ENCODE measurements at regions not wholly inside any gene's neighbourhood (a gene's known extent, or its start where the extent isn't known, plus 50 kb on each side); places are given as distances from the start of the nearest gene placed in this dataset.

DNA sequence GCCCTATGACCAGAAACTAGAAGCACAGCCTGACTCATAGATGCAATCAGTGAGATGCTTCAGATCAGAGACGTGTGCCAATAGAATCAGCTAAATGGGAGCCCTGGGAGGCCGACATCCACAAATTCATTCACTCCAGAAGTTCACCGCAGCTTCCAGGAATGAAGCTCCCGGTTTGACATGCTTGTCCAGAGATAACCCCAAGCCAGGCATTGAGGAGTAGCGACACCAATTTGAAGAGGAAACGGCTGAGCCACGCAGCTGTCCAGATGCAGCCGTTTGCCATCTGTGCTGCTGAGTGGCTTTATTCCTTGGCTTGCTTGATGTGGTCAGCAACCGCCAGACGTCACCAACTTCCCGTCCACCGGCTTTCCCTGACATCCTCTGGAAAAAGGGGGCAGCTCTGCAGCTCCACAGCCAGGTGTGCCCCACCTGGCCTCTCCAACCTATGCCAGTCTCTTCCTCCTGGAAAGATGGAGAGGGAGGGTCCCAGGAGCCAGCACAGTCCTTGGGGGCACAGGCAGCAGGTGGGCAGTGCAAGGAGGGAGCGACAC, 123.9 kb upstream of the OPCML start:
- no peak overlapping the region for H3K56ac ChIP-seq (ENCODE audit: extremely low read depth, insufficient read depth, low read length)
- intact Hi-C loops (cut with micrococcal nuclease) (no loop called here), in situ Hi-C loops (cut with MboI; ENCODE audit: low sequenced_read_pairs) (no loop called here), dilution Hi-C loops (cut with HindIII; ENCODE audit: low sequenced_read_pairs, unreplicated experiment) (no loop called here)
- H3K18ac ChIP-seq (ENCODE audit: low read depth, low read length), result no peak overlapping the region
- no peak overlapping the region for H3K4ac ChIP-seq (ENCODE audit: low read depth, low read length)
- no peak overlapping the region for H4K8ac ChIP-seq (ENCODE audit: low read depth in 2 of 2, low read length in 2 of 2)
- H4K91ac ChIP-seq (ENCODE audit: insufficient read depth, low read depth, low read length), result no peak overlapping the region
- no peak overlapping the region for H3K9ac ChIP-seq (ENCODE audit: low read depth, low read length)
- H4K5ac ChIP-seq (ENCODE audit: low read depth, low read length), result no peak overlapping the region
- DNase-seq (no peak), ATAC-seq (ENCODE audit: low read depth) (no peak)
- H2AK5ac ChIP-seq (ENCODE audit: low read depth, low read length), result no peak overlapping the region
- no peaks in the 10 kb centered on the region for H3K4me1 ChIP-seq (ENCODE audit: control insufficient read depth, insufficient read depth, low read length)
- H3K4me3 ChIP-seq (ENCODE audit: insufficient read depth, low read depth, low read length), result no peak overlapping the region
- POLR2A ChIA-PET (ENCODE audit: unreplicated experiment), result no interaction called here
- no TSS peak for BruUV-seq (replicated peaks)
- no peak overlapping the region for H2BK20ac ChIP-seq (ENCODE audit: low read depth, low read length)
- H3K27me3 ChIP-seq (ENCODE audit: control insufficient read depth, insufficient read depth, low read length), result no peaks in the 10 kb centered on the region
- WGBS, 2 experiments (ENCODE audit: extremely low coverage in 2 of 2, insufficient read length in 1 of 2), result 39% methylated on average over 4 of the region's 13 CpGs; no CpG with 5 or more reads in 1 of the 2 experiments
- no peak overlapping the region for H2AFZ ChIP-seq (replicated peaks; ENCODE audit: low read length, poor library complexity)
- H3K4me2 ChIP-seq (ENCODE audit: low read depth, low read length), result no peak overlapping the region
- no peaks in the 10 kb centered on the region for H3K36me3 ChIP-seq (ENCODE audit: control insufficient read depth, insufficient read depth, low read length)
- no peaks in the 10 kb centered on the region for H4K20me1 ChIP-seq (ENCODE audit: insufficient read depth, low read length)
- CTCF ChIA-PET, result no interaction called here
- H2AK9ac ChIP-seq (replicated peaks; ENCODE audit: low read depth, low read length, poor library complexity), result no peak overlapping the region
- H3K14ac ChIP-seq (replicated peaks; ENCODE audit: low read depth, low read length), result no peak overlapping the region
- no peak overlapping the region for H2BK15ac ChIP-seq (ENCODE audit: low read depth, low read length)
- TF ChIP-seq MAZ (IDR thresholded peaks at IDR 0.05; ENCODE audit: borderline replicate concordance, low read depth, low read length) (no peak), CEBPB (IDR thresholded peaks at IDR 0.05; ENCODE audit: low read depth, low read length) (no peak), BHLHE40 (IDR thresholded peaks at IDR 0.05; ENCODE audit: low read depth, low read length) (no peak), USF2 (IDR thresholded peaks at IDR 0.05; ENCODE audit: low read depth, low read length) (no peak), FOS (IDR thresholded peaks at IDR 0.05; ENCODE audit: low read depth, low read length) (no peak), NFE2L2 (IDR thresholded peaks at IDR 0.05; ENCODE audit: low read depth, low read length) (no peak), RFX5 (IDR thresholded peaks at IDR 0.05; ENCODE audit: low read depth, low read length) (no peak), MXI1 (IDR thresholded peaks at IDR 0.05; ENCODE audit: borderline replicate concordance, low read depth, low read length) (no peak), RAD21 (IDR thresholded peaks at IDR 0.05; ENCODE audit: low read length) (no peak)
- TF ChIP-seq, protein P1, sequence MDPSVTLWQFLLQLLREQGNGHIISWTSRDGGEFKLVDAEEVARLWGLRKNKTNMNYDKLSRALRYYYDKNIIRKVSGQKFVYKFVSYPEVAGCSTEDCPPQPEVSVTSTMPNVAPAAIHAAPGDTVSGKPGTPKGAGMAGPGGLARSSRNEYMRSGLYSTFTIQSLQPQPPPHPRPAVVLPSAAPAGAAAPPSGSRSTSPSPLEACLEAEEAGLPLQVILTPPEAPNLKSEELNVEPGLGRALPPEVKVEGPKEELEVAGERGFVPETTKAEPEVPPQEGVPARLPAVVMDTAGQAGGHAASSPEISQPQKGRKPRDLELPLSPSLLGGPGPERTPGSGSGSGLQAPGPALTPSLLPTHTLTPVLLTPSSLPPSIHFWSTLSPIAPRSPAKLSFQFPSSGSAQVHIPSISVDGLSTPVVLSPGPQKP (IDR thresholded peaks at IDR 0.05; ENCODE audit: borderline replicate concordance, low read depth, low read length), result no peak
- TF ChIP-seq, protein P2, sequence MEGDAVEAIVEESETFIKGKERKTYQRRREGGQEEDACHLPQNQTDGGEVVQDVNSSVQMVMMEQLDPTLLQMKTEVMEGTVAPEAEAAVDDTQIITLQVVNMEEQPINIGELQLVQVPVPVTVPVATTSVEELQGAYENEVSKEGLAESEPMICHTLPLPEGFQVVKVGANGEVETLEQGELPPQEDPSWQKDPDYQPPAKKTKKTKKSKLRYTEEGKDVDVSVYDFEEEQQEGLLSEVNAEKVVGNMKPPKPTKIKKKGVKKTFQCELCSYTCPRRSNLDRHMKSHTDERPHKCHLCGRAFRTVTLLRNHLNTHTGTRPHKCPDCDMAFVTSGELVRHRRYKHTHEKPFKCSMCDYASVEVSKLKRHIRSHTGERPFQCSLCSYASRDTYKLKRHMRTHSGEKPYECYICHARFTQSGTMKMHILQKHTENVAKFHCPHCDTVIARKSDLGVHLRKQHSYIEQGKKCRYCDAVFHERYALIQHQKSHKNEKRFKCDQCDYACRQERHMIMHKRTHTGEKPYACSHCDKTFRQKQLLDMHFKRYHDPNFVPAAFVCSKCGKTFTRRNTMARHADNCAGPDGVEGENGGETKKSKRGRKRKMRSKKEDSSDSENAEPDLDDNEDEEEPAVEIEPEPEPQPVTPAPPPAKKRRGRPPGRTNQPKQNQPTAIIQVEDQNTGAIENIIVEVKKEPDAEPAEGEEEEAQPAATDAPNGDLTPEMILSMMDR (conservative IDR thresholded peaks at IDR 0.05; ENCODE audit: low read depth, low read length), result no peak
- no peaks in the 10 kb centered on the region for H3K79me1 ChIP-seq (ENCODE audit: low read depth in 1 of 2, low read length in 2 of 2)
- no peak overlapping the region for H3K27ac ChIP-seq (ENCODE audit: insufficient read depth, low read length)
- no peak overlapping the region for H3K23ac ChIP-seq (ENCODE audit: low read depth, low read length)
- H3K9me1 ChIP-seq (ENCODE audit: insufficient read depth, low read length), result no peaks in the 10 kb centered on the region
- peaks cover 40% of the 10 kb centered on the region for H3K9me3 ChIP-seq (ENCODE audit: control insufficient read depth, insufficient read depth, low read length)
- H2BK5ac ChIP-seq (ENCODE audit: low read depth, low read length, poor library complexity, severe bottlenecking), result no peak overlapping the region
- no peak overlapping the region for H2BK120ac ChIP-seq (ENCODE audit: low read depth, low read length)
